CD14-positive monocyte (primary cell): ENCODE measurements at regions not wholly inside any gene's neighbourhood (a gene's known extent, or its start where the extent isn't known, plus 50 kb on each side); places are given as distances from the start of the nearest gene placed in this dataset.

ENCODE experiments used
- DNase-seq, 3 donors: peaks; one replicate each; pipeline ENCODE4 v3.0.0-alpha.2; 2011 to 2022
- H2AFZ ChIP-seq: 2 replicates; pipeline ENCODE4 v1.6.0; 2012; ENCODE audit warnings: mild to moderate bottlenecking, low read depth, low read length, inconsistent platforms; ENCODE audit not compliant: insufficient read depth, poor library complexity, severe bottlenecking
- H3K27ac ChIP-seq, 2 donors: 1 replicate in 1 of 2; 2 replicates in 1 of 2; pipeline ENCODE4 v1.5.1; 2012 to 2013; ENCODE audit warnings: low read length in 2 of 2, control low read depth in 1 of 2, inconsistent platforms in 1 of 2, low read depth in 1 of 2, mild to moderate bottlenecking in 1 of 2
- H3K27me3 ChIP-seq, 2 donors: one replicate each; pipeline versions ENCODE4 v1.6.0 to v1.6.1; 2011 to 2013; ENCODE audit warnings: low read length in 2 of 2; ENCODE audit not compliant: control insufficient read depth in 2 of 2, insufficient read depth in 2 of 2
- H3K36me3 ChIP-seq, 2 donors: replicated peaks in 1 of 2; 1 replicate in 1 of 2; 2 replicates in 1 of 2; pipeline versions ENCODE4 v1.5.1 to v1.6.1; 2012 to 2013; ENCODE audit warnings: low read length in 2 of 2, control low read depth in 1 of 2, inconsistent platforms in 1 of 2, mild to moderate bottlenecking in 1 of 2; ENCODE audit not compliant: insufficient read depth in 2 of 2, control insufficient read depth in 1 of 2
- H3K4me1 ChIP-seq, 2 donors: 1 replicate in 1 of 2; 2 replicates in 1 of 2; pipeline versions ENCODE4 v1.5.1 to v1.6.1; 2012 to 2013; ENCODE audit warnings: low read length in 2 of 2, control low read depth in 1 of 2, inconsistent platforms in 1 of 2, mild to moderate bottlenecking in 1 of 2, moderate library complexity in 1 of 2; ENCODE audit not compliant: insufficient read depth in 2 of 2, control insufficient read depth in 1 of 2
- H3K4me2 ChIP-seq: replicated peaks from 2 replicates; pipeline ENCODE3; 2012; ENCODE audit warnings: low read length, moderate library complexity, mild to moderate bottlenecking; ENCODE audit not compliant: poor library complexity, severe bottlenecking; ENCODE audit errors: extremely low read depth
- H3K4me3 ChIP-seq, 3 experiments: fragments of 200-600 bp in 1 of 3; sonication (generic) in 1 of 3; replicated peaks in 1 of 3; 1 replicate in 2 of 3; 2 replicates in 1 of 3; pipeline ENCODE4 v1.5.1; 2011 to 2013; ENCODE audit warnings: low read length in 3 of 3, mild to moderate bottlenecking in 3 of 3, control low read depth in 2 of 3, low read depth in 2 of 3, inconsistent platforms in 1 of 3, moderate library complexity in 1 of 3
- H3K79me2 ChIP-seq: 2 replicates; pipeline ENCODE4 v1.6.0; 2012; ENCODE audit warnings: mild to moderate bottlenecking, control low read depth, inconsistent platforms, low read length, moderate library complexity; ENCODE audit not compliant: insufficient read depth
- H3K9ac ChIP-seq: 2 replicates; pipeline ENCODE4 v1.6.0; 2017; ENCODE audit warnings: low read length, mild to moderate bottlenecking; ENCODE audit not compliant: insufficient read depth, poor library complexity, severe bottlenecking
- H3K9me3 ChIP-seq, 2 donors: replicated peaks in 1 of 2; 1 replicate in 1 of 2; 2 replicates in 1 of 2; pipeline versions ENCODE4 v1.5.1 to v1.6.1; 2012 to 2013; ENCODE audit warnings: low read length in 2 of 2, control low read depth in 1 of 2; ENCODE audit not compliant: control insufficient read depth in 1 of 2, insufficient read depth in 1 of 2
- H4K20me1 ChIP-seq: 2 replicates; pipeline ENCODE4 v1.6.0; 2012; ENCODE audit warnings: mild to moderate bottlenecking, low read length, control low read depth, moderate library complexity; ENCODE audit not compliant: insufficient read depth
- H3K27ac Mint-ChIP-seq, 7 donors: one replicate each; pipeline ENCODE4 v1.8.0; 2020; ENCODE audit warnings: mild to moderate bottlenecking in 7 of 7, mixed read lengths in 7 of 7, moderate library complexity in 6 of 7, inconsistent platforms in 2 of 7
- H3K27me3 Mint-ChIP-seq, 3 donors: one replicate each; pipeline ENCODE4 v1.8.0; 2021 to 2022; ENCODE audit warnings: low read depth in 3 of 3, mild to moderate bottlenecking in 3 of 3, mixed read lengths in 3 of 3, moderate library complexity in 3 of 3, inconsistent platforms in 1 of 3
- H3K36me3 Mint-ChIP-seq, 2 donors: one replicate each; pipeline ENCODE4 v1.8.0; 2020; ENCODE audit warnings: mixed read lengths in 2 of 2, inconsistent platforms in 1 of 2, mild to moderate bottlenecking in 1 of 2
- H3K4me1 Mint-ChIP-seq: one replicate; pipeline ENCODE4 v1.8.0; 2020; ENCODE audit warnings: mild to moderate bottlenecking, mixed read lengths
- H3K4me3 Mint-ChIP-seq, 2 donors: one replicate each; pipeline ENCODE4 v1.8.0; 2020; ENCODE audit warnings: mild to moderate bottlenecking in 2 of 2, mixed read lengths in 2 of 2, moderate library complexity in 1 of 2
- H3K9me3 Mint-ChIP-seq, 7 donors: one replicate each; pipeline ENCODE4 v1.8.0; 2020 to 2022; ENCODE audit warnings: mixed read lengths in 7 of 7, mild to moderate bottlenecking in 6 of 7, moderate library complexity in 6 of 7, inconsistent platforms in 2 of 7
- CTCF ChIP-seq: fragments of 200-600 bp; IDR thresholded peaks from one replicate; pipeline ENCODE4 v1.8.0; 2022; ENCODE audit warnings: antibody characterized with exemption, mild to moderate bottlenecking
- WGBS: methylation state at CpG from one replicate; pipeline ENCODE4 v1.1.5; 2013; ENCODE audit warnings: missing lambda C conversion rate; ENCODE audit not compliant: insufficient coverage; 5-methylcytosine and 5-hydroxymethylcytosine counted together
- intact Hi-C, 2 donors: fragments of 100-400 bp; cut with micrococcal nuclease; formaldehyde crosslinking; loops; one replicate each; pipeline versions ENCODE4 v1.15.0 to v1.15.1; 2023

GRCh38 chr17:63362115-63362514 lies 84.0 kb downstream of the CYB561 start:
- no peak for DNase-seq
- H3K36me3 Mint-ChIP-seq: peaks cover 3 to 13% of the 10 kb centered on the region in 2 donors
- WGBS: 100% methylated on average over 1 of the region's 2 CpGs
- no peaks in the 10 kb centered on the region for H4K20me1 ChIP-seq
- H3K36me3 ChIP-seq: no peaks in the 10 kb centered on the region
- no peak overlapping the region for H3K4me3 Mint-ChIP-seq
- H3K27ac ChIP-seq: no peak overlapping the region
- H3K9me3 ChIP-seq: peaks cover 5 to 18% of the 10 kb centered on the region in 2 donors
- H3K79me2 ChIP-seq: no peaks in the 10 kb centered on the region
- no peaks in the 10 kb centered on the region for H3K27me3 ChIP-seq
- no peaks in the 10 kb centered on the region for H3K27me3 Mint-ChIP-seq
- no peak overlapping the region for H3K4me3 ChIP-seq
- peaks cover 3 to 20% (median 13%) of the 10 kb centered on the region in 7 donors for H3K9me3 Mint-ChIP-seq
- H2AFZ ChIP-seq: no peak overlapping the region
- TF ChIP-seq CTCF: no peak
- no peaks in the 10 kb centered on the region for H3K4me1 Mint-ChIP-seq
- intact Hi-C loops: no loop called here
- H3K27ac Mint-ChIP-seq: no peak overlapping the region
- no peaks in the 10 kb centered on the region for H3K4me1 ChIP-seq
- no peak overlapping the region for H3K9ac ChIP-seq
- H3K4me2 ChIP-seq: no peak overlapping the region

DNA sequence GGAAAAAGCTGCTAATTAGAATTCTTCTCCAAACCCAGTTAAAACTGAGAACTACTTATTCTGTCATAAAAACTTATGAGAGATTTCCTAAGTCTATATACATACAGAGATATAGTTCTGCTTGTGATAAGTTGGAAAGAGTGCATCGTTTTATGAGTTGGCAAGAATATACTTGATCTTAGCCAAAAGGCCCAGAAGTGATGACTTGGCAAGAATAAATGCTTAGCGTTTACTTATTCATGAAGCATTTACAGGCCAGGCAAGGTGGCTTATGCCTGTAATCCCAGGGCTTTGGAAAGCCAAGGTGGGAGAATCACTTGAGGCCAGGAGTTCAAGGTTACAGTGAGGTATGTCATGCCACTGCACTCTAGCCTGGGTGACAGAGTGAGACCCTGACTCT lies 81.7 kb downstream of the CYB561 start:
- no peak overlapping the region for H3K27ac ChIP-seq
- no peak overlapping the region for H3K4me3 ChIP-seq
- Mint-ChIP-seq H3K4me1 (no peaks in the 10 kb centered on the region), H3K4me3 (no peak overlapping the region), H3K9me3 (peaks cover 3 to 20% (median 13%) of the 10 kb centered on the region in 7 donors), H3K27me3 (no peaks in the 10 kb centered on the region), H3K27ac (no peak overlapping the region), H3K36me3 (peaks cover 2 to 9% of the 10 kb centered on the region in 2 donors)
- H3K36me3 ChIP-seq: no peaks in the 10 kb centered on the region
- 89% methylated on average over 2 of the region's 2 CpGs for WGBS
- H3K4me1 ChIP-seq: no peaks in the 10 kb centered on the region
- intact Hi-C loops: no loop called here
- no peak for TF ChIP-seq CTCF
- no peaks in the 10 kb centered on the region for H3K27me3 ChIP-seq
- H3K9me3 ChIP-seq: peaks cover 5 to 18% of the 10 kb centered on the region in 2 donors
- no peak overlapping the region for H2AFZ ChIP-seq
- DNase-seq: no peak
- no peak overlapping the region for H3K9ac ChIP-seq
- H4K20me1 ChIP-seq: no peaks in the 10 kb centered on the region
- no peaks in the 10 kb centered on the region for H3K79me2 ChIP-seq
- no peak overlapping the region for H3K4me2 ChIP-seq
